H1 (cell line): ENCODE measurements at regions not wholly inside any gene's neighbourhood (a gene's known extent, or its start where the extent isn't known, plus 50 kb on each side); places are given as distances from the start of the nearest gene placed in this dataset.

ENCODE experiments used
- TBP ChIP-seq: IDR thresholded peaks from 2 replicates; pipeline ENCODE4 v1.6.1; 2011; ENCODE audit warnings: low read depth, low read length, improper control_type of control experiment
- ZNF274 ChIP-seq: IDR thresholded peaks from 2 replicates; pipeline ENCODE4 v1.7.0; 2012; ENCODE audit warnings: low read length, borderline replicate concordance; ENCODE audit errors: extremely low read depth

DNA sequence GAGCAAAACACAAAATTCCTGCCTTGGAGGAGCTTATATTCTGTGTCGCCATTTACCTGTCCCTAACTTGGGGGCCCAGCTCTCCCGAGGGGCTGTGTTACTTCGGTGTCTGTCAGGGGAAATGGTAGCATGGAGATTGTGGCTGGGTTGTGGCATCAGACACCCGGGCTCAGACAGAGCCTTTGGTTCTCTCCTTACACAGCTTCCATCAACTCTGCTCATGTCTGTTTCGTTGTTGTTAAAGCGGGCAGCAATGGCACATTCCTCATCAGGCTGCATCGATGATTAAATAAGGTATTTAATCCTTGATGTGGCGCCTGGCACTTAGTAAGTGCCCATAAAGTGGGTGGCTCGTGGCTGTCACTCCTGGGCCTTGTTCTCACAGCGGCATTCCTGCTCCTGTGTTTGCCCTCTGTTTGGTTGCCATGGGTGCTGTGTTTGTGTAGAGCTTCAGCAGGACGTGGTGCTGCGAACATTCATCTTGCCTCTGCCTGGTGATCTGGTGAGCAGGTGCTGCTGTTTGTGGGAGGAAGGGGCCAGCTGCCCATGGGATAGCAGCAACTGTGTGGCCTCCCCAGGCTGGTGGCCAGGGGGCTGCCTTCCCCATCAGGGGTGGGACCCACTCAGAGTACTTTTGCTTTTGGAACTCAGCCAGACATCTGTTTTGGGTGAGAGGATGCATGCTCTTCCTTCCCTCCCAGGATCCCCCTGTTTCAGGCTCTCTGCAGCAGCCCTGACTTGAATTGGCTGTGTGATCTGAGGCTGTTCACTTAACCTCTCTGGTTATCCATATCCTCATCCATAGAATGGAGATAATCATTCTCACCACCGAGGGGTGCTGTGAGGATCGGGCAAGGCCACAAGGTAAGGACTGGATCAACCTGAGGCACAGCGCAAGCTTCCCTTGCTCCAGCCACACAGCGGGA is 207.2 kb upstream of the SVIL start (continued):
- TF ChIP-seq TBP = no peak
- no peak for TF ChIP-seq ZNF274
- TF ChIP-seq, all 59 proteins: peak for 4
